GM12878 (cell line): ENCODE measurements at regions not wholly inside any gene's neighbourhood (a gene's known extent, or its start where the extent isn't known, plus 50 kb on each side); places are given as distances from the start of the nearest gene placed in this dataset.

Experiments
- ATAC-seq: fragments of 200-7000 bp; cut with Tn5 transposase; 3 replicates; pipeline ENCODE4 v1.9.1; 2020; ENCODE audit warnings: mild to moderate bottlenecking, moderate library complexity
- BruUV-seq: library from RNA; stranded (reverse); fragments of 400-500 nt; replicated peaks from 2 replicates; lab custom pipeline; 2021; lab: Mats Ljungman, UMichigan
- CTCF ChIA-PET: fragments of 300-600 bp; sonication (Branson Sonifier 250); formaldehyde crosslinking; extraction: SDS; loops from one replicate; lab custom pipeline; 2021; ENCODE audit warnings: inconsistent platforms; lab: Yijun Ruan, JAX
- POLR2A ChIA-PET: fragments of 350-600 bp; formaldehyde crosslinking; extraction: SDS; loops from one replicate; lab custom pipeline; 2021; ENCODE audit warnings: inconsistent platforms; lab: Charles Lee
- RAD21 ChIA-PET: fragments of 300-600 bp; sonication (Branson Sonifier 250); formaldehyde crosslinking; loops from one replicate; lab custom pipeline; 2023; ENCODE audit warnings: antibody characterized with exemption; ENCODE audit not compliant: unreplicated experiment; lab: Charles Lee
- SMC1A ChIA-PET: fragments of 300-600 bp; sonication (Branson Sonifier 250); formaldehyde crosslinking; loops from one replicate; lab custom pipeline; 2023; ENCODE audit not compliant: unreplicated experiment, uncharacterized antibody; lab: Charles Lee
- DNase-seq: peaks from one replicate; pipeline ENCODE4 v3.0.0-alpha.2; 2011; ENCODE audit warnings: low read depth, low spot score
- FAIRE-seq: peaks from 3 replicates; lab custom pipeline; 2011; peaks lifted over from hg19 to GRCh38; lab: Jason Lieb, UNC
- H2AFZ ChIP-seq: 2 replicates; pipeline ENCODE4 v1.6.0; 2011; ENCODE audit warnings: low read depth, low read length, control low read depth; ENCODE audit not compliant: control insufficient read depth
- H3K27ac ChIP-seq: 2 replicates; pipeline ENCODE4 v1.5.1; 2011; ENCODE audit warnings: control low read depth; ENCODE audit not compliant: control insufficient read depth, insufficient read depth
- H3K27me3 ChIP-seq, 2 experiments: replicated peaks in 1 of 2; 2 replicates each; pipeline versions ENCODE4 v1.6.0 to v1.6.1; 2011; ENCODE audit warnings: low read length in 1 of 2; ENCODE audit not compliant: control insufficient read depth in 2 of 2, insufficient read depth in 2 of 2
- H3K36me3 ChIP-seq, 2 experiments: 2 replicates each; pipeline ENCODE4 v1.5.1; 2011; ENCODE audit warnings: low read length in 1 of 2; ENCODE audit not compliant: control insufficient read depth in 2 of 2, insufficient read depth in 2 of 2
- H3K4me1 ChIP-seq: 2 replicates; pipeline ENCODE4 v1.6.1; 2011; ENCODE audit warnings: mild to moderate bottlenecking, low read length, moderate library complexity, mixed read lengths; ENCODE audit not compliant: control insufficient read depth, insufficient read depth
- H3K4me2 ChIP-seq: 2 replicates; pipeline ENCODE4 v1.6.0; 2011; ENCODE audit warnings: control low read depth; ENCODE audit not compliant: control insufficient read depth, insufficient read depth
- H3K4me3 ChIP-seq: fragments of 200-600 bp; sonication (generic); 2 replicates; pipeline ENCODE4 v1.5.1; 2016
- H3K79me2 ChIP-seq: 2 replicates; pipeline ENCODE4 v1.6.0; 2011; ENCODE audit warnings: low read length; ENCODE audit not compliant: control insufficient read depth, insufficient read depth
- H3K9ac ChIP-seq: 2 replicates; pipeline ENCODE4 v1.8.0; 2011; ENCODE audit warnings: low read length, control low read depth, mixed read lengths; ENCODE audit not compliant: control insufficient read depth, insufficient read depth
- H3K9me3 ChIP-seq: replicated peaks from 3 replicates; pipeline ENCODE4 v1.5.1; 2011; ENCODE audit warnings: mild to moderate bottlenecking, low read length; ENCODE audit not compliant: control insufficient read depth, insufficient read depth
- H4K20me1 ChIP-seq: 2 replicates; pipeline ENCODE4 v1.6.0; 2011; ENCODE audit not compliant: control insufficient read depth, insufficient read depth
- BCL11A ChIP-seq: IDR thresholded peaks from 2 replicates; pipeline ENCODE4 v1.6.1; 2011; ENCODE audit warnings: low read depth, low read length
- EP300 ChIP-seq, 2 experiments: fragments of 150-350 bp in 1 of 2; IDR thresholded peaks; 2 replicates each; pipeline ENCODE4 v1.6.1; 2011 to 2012; ENCODE audit warnings: low read depth in 2 of 2, low read length in 2 of 2, borderline replicate concordance in 1 of 2, improper control_type of control experiment in 1 of 2, inconsistent platforms in 1 of 2; ENCODE audit not compliant: control insufficient read depth in 1 of 2
- ETV6 ChIP-seq, 2 experiments: fragments of 450-650 bp in 1 of 2; IDR thresholded peaks in 1 of 2; conservative IDR thresholded peaks in 1 of 2; 2 replicates each; pipeline ENCODE4 v1.6.1; 2014; ENCODE audit warnings: antibody characterized with exemption in 1 of 2, borderline replicate concordance in 1 of 2, low read depth in 1 of 2, mild to moderate bottlenecking in 1 of 2, moderate library complexity in 1 of 2
- EZH2 ChIP-seq: IDR thresholded peaks from 2 replicates; pipeline ENCODE4 v1.6.1; 2012; ENCODE audit warnings: low read depth, mild to moderate bottlenecking, control low read depth, inconsistent platforms, low read length, borderline replicate concordance; ENCODE audit not compliant: control insufficient read depth
- FOS ChIP-seq: IDR thresholded peaks from 3 replicates; pipeline ENCODE4 v1.6.1; 2011; ENCODE audit warnings: borderline replicate concordance; ENCODE audit not compliant: insufficient read length; ENCODE audit errors: extremely low read depth
- GABPA ChIP-seq: IDR thresholded peaks from 2 replicates; pipeline ENCODE4 v1.6.1; 2014; ENCODE audit warnings: antibody characterized with exemption, low read depth, mild to moderate bottlenecking, inconsistent platforms
- JUNB ChIP-seq: IDR thresholded peaks from 2 replicates; pipeline ENCODE4 v1.6.1; 2016; ENCODE audit warnings: antibody characterized with exemption, mild to moderate bottlenecking
- JUND ChIP-seq: IDR thresholded peaks from 2 replicates; pipeline ENCODE4 v1.6.1; 2012; ENCODE audit warnings: low read depth, mild to moderate bottlenecking, low read length, improper control_type of control experiment, moderate library complexity
- MTA2 ChIP-seq: fragments of 450-650 bp; IDR thresholded peaks from 2 replicates; pipeline ENCODE4 v1.6.1; 2016; ENCODE audit warnings: low read depth, mild to moderate bottlenecking, moderate library complexity
- SREBF1 ChIP-seq: IDR thresholded peaks from 2 replicates; pipeline ENCODE4 v1.6.1; 2012; ENCODE audit warnings: mild to moderate bottlenecking, low read length
- SRF ChIP-seq, 2 experiments: IDR thresholded peaks; 2 replicates each; pipeline ENCODE4 v1.6.1; 2011; ENCODE audit warnings: low read depth in 2 of 2, low read length in 2 of 2, mild to moderate bottlenecking in 1 of 2, moderate library complexity in 1 of 2
- SUZ12 ChIP-seq: fragments of 200-600 bp; sonication (generic); IDR thresholded peaks from one replicate; pipeline ENCODE4 v1.6.1; 2018; ENCODE audit warnings: antibody characterized with exemption, mild to moderate bottlenecking; ENCODE audit not compliant: unreplicated experiment
- TCF3 ChIP-seq: IDR thresholded peaks from 2 replicates; pipeline ENCODE4 v1.6.1; 2012; ENCODE audit warnings: low read depth, mild to moderate bottlenecking, low read length, borderline replicate concordance; ENCODE audit not compliant: insufficient read depth
- TCF7 ChIP-seq: IDR thresholded peaks from 2 replicates; pipeline ENCODE4 v1.6.1; 2014; ENCODE audit warnings: antibody characterized with exemption, borderline replicate concordance
- WGBS: methylation state at CpG from one replicate; pipeline ENCODE4 v1.1.6; 2016; ENCODE audit warnings: low lambda C conversion rate; ENCODE audit not compliant: insufficient replicate concordance, insufficient coverage; ENCODE audit errors: missing lambda C conversion rate; 5-methylcytosine and 5-hydroxymethylcytosine counted together
- in situ Hi-C: fragments of 300-500 bp; cut with MboI; formaldehyde crosslinking; loops from 9 replicates; pipeline ENCODE4 v1.14.3; 2018; ENCODE audit warnings: mixed read lengths
- intact Hi-C: fragments of 100-400 bp; cut with micrococcal nuclease; formaldehyde crosslinking; loops from one replicate; pipeline ENCODE4 v1.14.2; 2022; ENCODE audit not compliant: unreplicated experiment
- TF ChIP-seq, protein P1 (sequence below): IDR thresholded peaks from 2 replicates; pipeline ENCODE4 v1.6.1; 2011; ENCODE audit warnings: borderline replicate concordance, low read depth, mild to moderate bottlenecking, moderate library complexity, mixed read lengths, low read length; ENCODE audit not compliant: insufficient read depth; ENCODE audit errors: extremely low read length
- TF ChIP-seq, protein P2 (sequence below): fragments of 450-650 bp; IDR thresholded peaks from 2 replicates; pipeline ENCODE4 v1.6.1; 2016; ENCODE audit warnings: mild to moderate bottlenecking, moderate library complexity, borderline replicate concordance

DNA sequence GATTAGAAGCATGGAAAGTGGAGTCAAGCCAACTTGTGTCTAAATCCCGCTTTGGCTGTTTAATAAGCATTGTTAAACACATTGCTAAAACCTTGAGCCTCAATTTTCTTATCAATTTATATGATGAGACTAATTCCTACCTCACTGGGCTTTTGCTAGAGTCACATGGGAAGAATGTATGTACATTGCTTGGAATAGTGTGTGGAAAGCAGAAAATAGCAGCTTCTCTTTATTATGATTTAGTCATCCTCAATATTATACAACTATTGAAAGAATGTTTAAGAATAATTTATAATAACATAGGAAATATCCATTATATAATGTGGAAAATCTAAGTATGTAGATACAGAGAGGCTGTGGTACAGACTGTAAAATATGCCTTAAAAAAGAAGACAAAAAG, 313.0 kb upstream of the CDYL start:
- DNase-seq = no peak
- ChIA-PET CTCF (no interaction called here), SMC1A (no interaction called here), POLR2A (no interaction called here)
- ATAC-seq = no peak
- no peak overlapping the region for H3K4me3 ChIP-seq
- intact Hi-C loops = no loop called here
- no peak overlapping the region for H2AFZ ChIP-seq
- no peak overlapping the region for H3K9ac ChIP-seq
- no peak overlapping the region for H3K27ac ChIP-seq
- no TSS peak for BruUV-seq
- no peaks in the 10 kb centered on the region for H4K20me1 ChIP-seq
- H3K27me3 ChIP-seq = no peaks in the 10 kb centered on the region; a peak in 1 of 4 replicates
- in situ Hi-C loops = no loop called here
- TF ChIP-seq SUZ12 (no peak), ETV6 (conservative IDR thresholded peaks at IDR 0.05 in 1 of 2, IDR thresholded peaks at IDR 0.05 in 1 of 2; ENCODE audit: borderline replicate concordance in 1 of 2, low read depth in 1 of 2) (no peak), GABPA (no peak), MTA2 (no peak), FOS (no peak), JUNB (no peak), SRF (IDR thresholded peaks at IDR 0.05; ENCODE audit: low read depth in 2 of 2, low read length in 2 of 2) (no peak), TCF3 (no peak), TCF7 (no peak), EZH2 (no peak), BCL11A (no peak), JUND (no peak), SREBF1 (no peak), EP300 (IDR thresholded peaks at IDR 0.05; ENCODE audit: borderline replicate concordance in 1 of 2, control insufficient read depth in 1 of 2, low read depth in 2 of 2, low read length in 2 of 2) (no peak)
- TF ChIP-seq, protein P1, sequence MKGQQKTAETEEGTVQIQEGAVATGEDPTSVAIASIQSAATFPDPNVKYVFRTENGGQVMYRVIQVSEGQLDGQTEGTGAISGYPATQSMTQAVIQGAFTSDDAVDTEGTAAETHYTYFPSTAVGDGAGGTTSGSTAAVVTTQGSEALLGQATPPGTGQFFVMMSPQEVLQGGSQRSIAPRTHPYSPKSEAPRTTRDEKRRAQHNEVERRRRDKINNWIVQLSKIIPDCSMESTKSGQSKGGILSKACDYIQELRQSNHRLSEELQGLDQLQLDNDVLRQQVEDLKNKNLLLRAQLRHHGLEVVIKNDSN = no peak
- TF ChIP-seq, protein P2, sequence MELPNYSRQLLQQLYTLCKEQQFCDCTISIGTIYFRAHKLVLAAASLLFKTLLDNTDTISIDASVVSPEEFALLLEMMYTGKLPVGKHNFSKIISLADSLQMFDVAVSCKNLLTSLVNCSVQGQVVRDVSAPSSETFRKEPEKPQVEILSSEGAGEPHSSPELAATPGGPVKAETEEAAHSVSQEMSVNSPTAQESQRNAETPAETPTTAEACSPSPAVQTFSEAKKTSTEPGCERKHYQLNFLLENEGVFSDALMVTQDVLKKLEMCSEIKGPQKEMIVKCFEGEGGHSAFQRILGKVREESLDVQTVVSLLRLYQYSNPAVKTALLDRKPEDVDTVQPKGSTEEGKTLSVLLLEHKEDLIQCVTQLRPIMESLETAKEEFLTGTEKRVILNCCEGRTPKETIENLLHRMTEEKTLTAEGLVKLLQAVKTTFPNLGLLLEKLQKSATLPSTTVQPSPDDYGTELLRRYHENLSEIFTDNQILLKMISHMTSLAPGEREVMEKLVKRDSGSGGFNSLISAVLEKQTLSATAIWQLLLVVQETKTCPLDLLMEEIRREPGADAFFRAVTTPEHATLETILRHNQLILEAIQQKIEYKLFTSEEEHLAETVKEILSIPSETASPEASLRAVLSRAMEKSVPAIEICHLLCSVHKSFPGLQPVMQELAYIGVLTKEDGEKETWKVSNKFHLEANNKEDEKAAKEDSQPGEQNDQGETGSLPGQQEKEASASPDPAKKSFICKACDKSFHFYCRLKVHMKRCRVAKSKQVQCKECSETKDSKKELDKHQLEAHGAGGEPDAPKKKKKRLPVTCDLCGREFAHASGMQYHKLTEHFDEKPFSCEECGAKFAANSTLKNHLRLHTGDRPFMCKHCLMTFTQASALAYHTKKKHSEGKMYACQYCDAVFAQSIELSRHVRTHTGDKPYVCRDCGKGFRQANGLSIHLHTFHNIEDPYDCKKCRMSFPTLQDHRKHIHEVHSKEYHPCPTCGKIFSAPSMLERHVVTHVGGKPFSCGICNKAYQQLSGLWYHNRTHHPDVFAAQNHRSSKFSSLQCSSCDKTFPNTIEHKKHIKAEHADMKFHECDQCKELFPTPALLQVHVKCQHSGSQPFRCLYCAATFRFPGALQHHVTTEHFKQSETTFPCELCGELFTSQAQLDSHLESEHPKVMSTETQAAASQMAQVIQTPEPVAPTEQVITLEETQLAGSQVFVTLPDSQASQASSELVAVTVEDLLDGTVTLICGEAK = no peak
- TF ChIP-seq, all 136 proteins: peak for 0
- H3K9me3 ChIP-seq = no peaks in the 10 kb centered on the region
- H3K4me1 ChIP-seq = no peaks in the 10 kb centered on the region
- 29% methylated on average over 1 of the region's 1 CpG for WGBS
- FAIRE-seq = no peak
- RAD21 ChIA-PET = no interaction called here
- H3K36me3 ChIP-seq = no peaks in the 10 kb centered on the region
- no peak overlapping the region for H3K4me2 ChIP-seq
- no peaks in the 10 kb centered on the region for H3K79me2 ChIP-seq
